IMR-90 (cell line): ENCODE measurements at regions not wholly inside any gene's neighbourhood (a gene's known extent, or its start where the extent isn't known, plus 50 kb on each side); places are given as distances from the start of the nearest gene placed in this dataset.

Experiments
- ATAC-seq: fragments of 200-7000 bp; cut with Tn5 transposase; 2 replicates; pipeline ENCODE4 v1.9.1; 2020; ENCODE audit warnings: low read depth, mild to moderate bottlenecking, moderate library complexity
- BruUV-seq: library from RNA; stranded (reverse); fragments of 400-500 nt; replicated peaks from 2 replicates; lab custom pipeline; 2021; lab: Mats Ljungman, UMichigan
- CTCF ChIA-PET: fragments of 300-600 bp; formaldehyde crosslinking; extraction: SDS; loops from one replicate; lab custom pipeline; 2021; ENCODE audit warnings: antibody characterized with exemption; lab: Yijun Ruan, JAX
- POLR2A ChIA-PET: fragments of 300-600 bp; sonication (Branson Sonifier 250); formaldehyde crosslinking; loops from one replicate; lab custom pipeline; 2022; ENCODE audit warnings: antibody characterized with exemption; ENCODE audit not compliant: unreplicated experiment; lab: Charles Lee
- DNase-seq: peaks from one replicate; pipeline ENCODE4 v3.0.0; 2013
- H2AFZ ChIP-seq: replicated peaks from 2 replicates; pipeline ENCODE3; 2013; ENCODE audit warnings: low read length, mild to moderate bottlenecking; ENCODE audit not compliant: poor library complexity
- H2AK5ac ChIP-seq: 2 replicates; pipeline ENCODE4 v1.6.1; 2013; ENCODE audit warnings: low read depth, low read length, inconsistent platforms
- H2AK9ac ChIP-seq: replicated peaks from 2 replicates; pipeline ENCODE3; 2013; ENCODE audit warnings: mild to moderate bottlenecking, low read depth, low read length, moderate library complexity; ENCODE audit not compliant: poor library complexity
- H2BK120ac ChIP-seq: 2 replicates; pipeline ENCODE4 v1.6.1; 2013; ENCODE audit warnings: low read depth, low read length, inconsistent platforms
- H2BK15ac ChIP-seq: 3 replicates; pipeline ENCODE4 v1.6.1; 2013; ENCODE audit warnings: low read depth, low read length, inconsistent platforms
- H2BK20ac ChIP-seq: 2 replicates; pipeline ENCODE4 v1.6.1; 2013; ENCODE audit warnings: low read depth, mild to moderate bottlenecking, inconsistent platforms, low read length, moderate library complexity
- H2BK5ac ChIP-seq: 2 replicates; pipeline ENCODE4 v1.6.1; 2013; ENCODE audit warnings: mild to moderate bottlenecking, low read depth, low read length, inconsistent platforms; ENCODE audit not compliant: poor library complexity, severe bottlenecking
- H3K14ac ChIP-seq: replicated peaks from 2 replicates; pipeline ENCODE4 v1.6.1; 2013; ENCODE audit warnings: low read depth, low read length, inconsistent platforms
- H3K18ac ChIP-seq: 2 replicates; pipeline ENCODE4 v1.6.1; 2013; ENCODE audit warnings: low read depth, low read length, control low read depth
- H3K23ac ChIP-seq: 2 replicates; pipeline ENCODE4 v1.6.1; 2013; ENCODE audit warnings: low read depth, low read length, inconsistent platforms
- H3K27ac ChIP-seq: 2 replicates; pipeline ENCODE4 v1.5.1; 2013; ENCODE audit warnings: mild to moderate bottlenecking, control low read depth, low read length; ENCODE audit not compliant: insufficient read depth
- H3K27me3 ChIP-seq: 2 replicates; pipeline ENCODE4 v1.6.1; 2013; ENCODE audit warnings: low read length; ENCODE audit not compliant: control insufficient read depth, insufficient read depth
- H3K36me3 ChIP-seq: 2 replicates; pipeline ENCODE4 v1.6.1; 2013; ENCODE audit warnings: low read length, mixed read lengths; ENCODE audit not compliant: control insufficient read depth, insufficient read depth
- H3K4ac ChIP-seq: 2 replicates; pipeline ENCODE4 v1.6.1; 2013; ENCODE audit warnings: low read depth, low read length, inconsistent platforms
- H3K4me1 ChIP-seq: 2 replicates; pipeline ENCODE4 v1.6.1; 2013; ENCODE audit warnings: low read length, mixed read lengths; ENCODE audit not compliant: control insufficient read depth, insufficient read depth
- H3K4me2 ChIP-seq: 2 replicates; pipeline ENCODE4 v1.6.1; 2013; ENCODE audit warnings: low read depth, mild to moderate bottlenecking, control low read depth, low read length, moderate library complexity
- H3K4me3 ChIP-seq: 2 replicates; pipeline ENCODE4 v1.5.1; 2013; ENCODE audit warnings: low read depth, mild to moderate bottlenecking, control low read depth, low read length, moderate library complexity; ENCODE audit not compliant: insufficient read depth
- H3K56ac ChIP-seq: 2 replicates; pipeline ENCODE4 v1.6.1; 2013; ENCODE audit warnings: low read length, inconsistent platforms; ENCODE audit not compliant: insufficient read depth; ENCODE audit errors: extremely low read depth
- H3K79me1 ChIP-seq, 2 experiments: 2 replicates each; pipeline ENCODE4 v1.6.1; 2013; ENCODE audit warnings: low read length in 2 of 2, inconsistent platforms in 1 of 2, low read depth in 1 of 2
- H3K9ac ChIP-seq: 2 replicates; pipeline ENCODE4 v1.6.1; 2013; ENCODE audit warnings: low read depth, low read length, control low read depth
- H3K9me1 ChIP-seq: 2 replicates; pipeline ENCODE4 v1.6.1; 2013; ENCODE audit warnings: low read length, inconsistent platforms; ENCODE audit not compliant: insufficient read depth
- H3K9me3 ChIP-seq: 2 replicates; pipeline ENCODE4 v1.6.1; 2013; ENCODE audit warnings: low read length; ENCODE audit not compliant: control insufficient read depth, insufficient read depth
- H4K20me1 ChIP-seq: 2 replicates; pipeline ENCODE4 v1.6.1; 2013; ENCODE audit warnings: low read length, inconsistent platforms; ENCODE audit not compliant: insufficient read depth
- H4K5ac ChIP-seq: 2 replicates; pipeline ENCODE4 v1.6.1; 2013; ENCODE audit warnings: mild to moderate bottlenecking, low read depth, low read length, control low read depth
- H4K8ac ChIP-seq, 2 experiments: 2 replicates each; pipeline ENCODE4 v1.6.1; 2013; ENCODE audit warnings: low read depth in 2 of 2, low read length in 2 of 2, control low read depth in 1 of 2, inconsistent platforms in 1 of 2
- H4K91ac ChIP-seq: 2 replicates; pipeline ENCODE4 v1.6.1; 2013; ENCODE audit warnings: low read depth, low read length, inconsistent platforms; ENCODE audit not compliant: insufficient read depth
- FOS ChIP-seq: fragments of 150-350 bp; IDR thresholded peaks from 2 replicates; pipeline ENCODE4 v1.6.1; 2016; ENCODE audit warnings: low read depth, low read length
- WGBS, 2 experiments: methylation state at CpG; one replicate each; pipeline versions ENCODE4 v1.1.5 to v1.1.7; 2013; ENCODE audit warnings: missing lambda C conversion rate in 2 of 2; ENCODE audit not compliant: insufficient read length in 1 of 2; ENCODE audit errors: extremely low coverage in 2 of 2; 5-methylcytosine and 5-hydroxymethylcytosine counted together
- dilution Hi-C: fragments of 300-500 bp; cut with HindIII; formaldehyde crosslinking; loops from one replicate; pipeline ENCODE4 v1.14.3; 2018; ENCODE audit warnings: low sequenced_read_pairs; ENCODE audit not compliant: unreplicated experiment
- in situ Hi-C: fragments of 300-500 bp; cut with MboI; formaldehyde crosslinking; loops from 3 replicates; pipeline ENCODE4 v1.14.3; 2019; ENCODE audit warnings: low sequenced_read_pairs, inconsistent platforms, mixed read lengths
- intact Hi-C: fragments of 100-400 bp; cut with micrococcal nuclease; formaldehyde crosslinking; loops from 2 replicates; pipeline ENCODE4 v1.10.0; 2022

DNA sequence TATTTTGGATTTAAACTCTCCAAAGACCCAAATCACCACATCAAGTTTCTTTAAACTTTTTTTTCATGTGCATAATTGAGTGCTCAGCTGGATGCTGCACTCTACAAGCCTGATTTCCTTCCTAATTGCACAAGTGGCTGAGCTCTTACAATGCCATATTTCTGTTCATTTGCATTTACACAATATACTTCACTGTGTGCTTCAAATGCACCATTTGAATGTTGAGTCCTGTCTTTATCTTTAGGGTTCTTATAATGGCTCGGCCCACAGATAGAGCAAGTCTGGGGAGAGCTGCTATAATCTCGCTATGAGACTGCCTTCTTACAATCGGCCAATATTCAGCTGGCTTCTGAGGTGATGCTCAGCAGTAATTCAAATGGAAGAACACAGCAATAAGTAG, 200.6 kb upstream of the MAP3K7 start:
- Histone ChIP-seq H3K79me1 (no peaks in the 10 kb centered on the region), H2AK9ac (no peak overlapping the region), H3K36me3 (no peaks in the 10 kb centered on the region), H2BK15ac (no peak overlapping the region), H3K4me2 (no peak overlapping the region), H3K18ac (no peak overlapping the region), H3K4me3 (no peak overlapping the region), H2BK120ac (no peak overlapping the region), H2AFZ (no peak overlapping the region), H3K23ac (no peak overlapping the region), H4K20me1 (no peaks in the 10 kb centered on the region), H3K56ac (no peak overlapping the region), H2BK5ac (no peak overlapping the region), H3K9me3 (no peaks in the 10 kb centered on the region), H2BK20ac (no peak overlapping the region), H3K27ac (no peak overlapping the region), H3K27me3 (peaks cover 1% of the 10 kb centered on the region; the same call in 1 of the 2 replicates), H3K4me1 (peaks cover 7% of the 10 kb centered on the region), H3K9ac (no peak overlapping the region), H4K8ac (no peak overlapping the region), H4K91ac (no peak overlapping the region), H4K5ac (no peak overlapping the region), H3K4ac (no peak overlapping the region), H3K14ac (no peak overlapping the region), H3K9me1 (no peaks in the 10 kb centered on the region), H2AK5ac (no peak overlapping the region)
- no peak for TF ChIP-seq FOS
- DNase-seq: no peak
- CTCF ChIA-PET: interaction anchor here (0.7 kb wide), 1 partner anchor 51 kb away, joined by 3 read pairs; no protein-coding TSS in a partner anchor
- no peak for ATAC-seq
- intact Hi-C loops (no loop called here), in situ Hi-C loops (no loop called here), dilution Hi-C loops (no loop called here)
- no CpG with 5 or more reads among the region's 3 CpGs for WGBS, 2 experiments
- no TSS peak for BruUV-seq
- POLR2A ChIA-PET: no interaction called here
